ENCODE measurements at regions not wholly inside any gene's neighbourhood (a gene's known extent, or its start where the extent isn't known, plus 50 kb on each side); places are given as distances from the start of the nearest gene placed in this dataset.

DNA sequence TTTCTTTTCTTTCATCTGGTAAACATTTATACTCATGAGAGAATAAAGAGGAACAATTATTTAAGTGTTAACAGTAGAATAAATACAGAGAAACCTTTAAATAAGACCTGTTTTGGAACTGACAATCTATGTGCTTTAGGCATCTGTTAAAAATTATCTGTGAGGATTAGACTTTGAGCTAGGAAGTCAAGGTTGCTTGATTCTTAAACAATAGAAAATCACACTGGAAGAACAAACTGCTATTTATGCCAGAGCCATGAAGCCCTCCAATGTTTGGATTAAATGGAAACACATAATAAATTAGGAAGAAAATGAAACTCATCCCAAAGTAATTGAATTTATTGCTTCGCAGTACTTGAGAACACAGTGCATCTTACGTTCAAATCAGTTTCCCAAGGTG lies 207.2 kb upstream of the NPY2R start:
- TF ChIP-seq, protein P1, sequence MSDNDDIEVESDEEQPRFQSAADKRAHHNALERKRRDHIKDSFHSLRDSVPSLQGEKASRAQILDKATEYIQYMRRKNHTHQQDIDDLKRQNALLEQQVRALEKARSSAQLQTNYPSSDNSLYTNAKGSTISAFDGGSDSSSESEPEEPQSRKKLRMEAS (IDR thresholded peaks at IDR 0.05; ENCODE audit: insufficient read depth, insufficient read length) = no peak
- TF ChIP-seq, protein P2, sequence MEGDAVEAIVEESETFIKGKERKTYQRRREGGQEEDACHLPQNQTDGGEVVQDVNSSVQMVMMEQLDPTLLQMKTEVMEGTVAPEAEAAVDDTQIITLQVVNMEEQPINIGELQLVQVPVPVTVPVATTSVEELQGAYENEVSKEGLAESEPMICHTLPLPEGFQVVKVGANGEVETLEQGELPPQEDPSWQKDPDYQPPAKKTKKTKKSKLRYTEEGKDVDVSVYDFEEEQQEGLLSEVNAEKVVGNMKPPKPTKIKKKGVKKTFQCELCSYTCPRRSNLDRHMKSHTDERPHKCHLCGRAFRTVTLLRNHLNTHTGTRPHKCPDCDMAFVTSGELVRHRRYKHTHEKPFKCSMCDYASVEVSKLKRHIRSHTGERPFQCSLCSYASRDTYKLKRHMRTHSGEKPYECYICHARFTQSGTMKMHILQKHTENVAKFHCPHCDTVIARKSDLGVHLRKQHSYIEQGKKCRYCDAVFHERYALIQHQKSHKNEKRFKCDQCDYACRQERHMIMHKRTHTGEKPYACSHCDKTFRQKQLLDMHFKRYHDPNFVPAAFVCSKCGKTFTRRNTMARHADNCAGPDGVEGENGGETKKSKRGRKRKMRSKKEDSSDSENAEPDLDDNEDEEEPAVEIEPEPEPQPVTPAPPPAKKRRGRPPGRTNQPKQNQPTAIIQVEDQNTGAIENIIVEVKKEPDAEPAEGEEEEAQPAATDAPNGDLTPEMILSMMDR (IDR thresholded peaks at IDR 0.05; ENCODE audit: extremely low read depth in 1 of 2, insufficient read depth in 1 of 2, low read depth in 1 of 2, low read length in 2 of 2) = no peak
